MM.1S (cell line): ENCODE measurements at regions not wholly inside any gene's neighbourhood (a gene's known extent, or its start where the extent isn't known, plus 50 kb on each side); places are given as distances from the start of the nearest gene placed in this dataset.

Source experiments
- EZH2phosphoT487 ChIP-seq: fragments of 300-600 bp; sonication (generic); IDR thresholded peaks from 2 replicates; pipeline ENCODE4 v1.6.1; 2018; ENCODE audit warnings: antibody characterized with exemption, low read length
- TF ChIP-seq, protein P1 (sequence below): fragments of 300-600 bp; sonication (generic); IDR thresholded peaks from 2 replicates; pipeline ENCODE4 v1.5.1; 2016; ENCODE audit warnings: antibody characterized with exemption, low read length, mixed read lengths

DNA sequence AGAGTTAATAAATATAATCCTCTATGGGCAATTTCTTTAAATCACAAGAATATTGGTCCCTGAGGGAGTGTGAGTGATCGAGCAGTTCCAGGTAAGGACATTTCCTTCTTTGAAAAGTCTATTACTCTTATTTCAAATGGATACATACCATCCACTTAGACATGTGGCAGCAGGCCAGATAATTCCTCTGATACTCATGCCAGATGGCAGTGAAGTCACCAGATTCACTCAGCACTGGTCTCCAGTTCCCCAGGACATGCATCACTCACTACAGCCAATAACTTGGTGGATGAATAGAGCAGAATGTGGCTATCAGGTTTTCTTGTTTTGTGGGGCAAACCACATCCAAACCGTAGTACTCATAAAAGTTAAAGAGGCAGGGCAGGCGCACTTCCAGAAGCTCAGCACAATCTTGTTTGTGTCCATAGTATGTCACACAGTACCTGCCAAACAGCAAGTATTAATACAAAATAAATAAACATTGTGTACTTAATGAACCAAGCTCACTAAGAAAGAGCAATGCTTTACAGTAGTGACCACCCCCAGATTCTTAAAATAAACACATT, 74.2 kb upstream of the CD53 start:
- TF ChIP-seq, protein P1, sequence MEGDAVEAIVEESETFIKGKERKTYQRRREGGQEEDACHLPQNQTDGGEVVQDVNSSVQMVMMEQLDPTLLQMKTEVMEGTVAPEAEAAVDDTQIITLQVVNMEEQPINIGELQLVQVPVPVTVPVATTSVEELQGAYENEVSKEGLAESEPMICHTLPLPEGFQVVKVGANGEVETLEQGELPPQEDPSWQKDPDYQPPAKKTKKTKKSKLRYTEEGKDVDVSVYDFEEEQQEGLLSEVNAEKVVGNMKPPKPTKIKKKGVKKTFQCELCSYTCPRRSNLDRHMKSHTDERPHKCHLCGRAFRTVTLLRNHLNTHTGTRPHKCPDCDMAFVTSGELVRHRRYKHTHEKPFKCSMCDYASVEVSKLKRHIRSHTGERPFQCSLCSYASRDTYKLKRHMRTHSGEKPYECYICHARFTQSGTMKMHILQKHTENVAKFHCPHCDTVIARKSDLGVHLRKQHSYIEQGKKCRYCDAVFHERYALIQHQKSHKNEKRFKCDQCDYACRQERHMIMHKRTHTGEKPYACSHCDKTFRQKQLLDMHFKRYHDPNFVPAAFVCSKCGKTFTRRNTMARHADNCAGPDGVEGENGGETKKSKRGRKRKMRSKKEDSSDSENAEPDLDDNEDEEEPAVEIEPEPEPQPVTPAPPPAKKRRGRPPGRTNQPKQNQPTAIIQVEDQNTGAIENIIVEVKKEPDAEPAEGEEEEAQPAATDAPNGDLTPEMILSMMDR = no peak
- TF ChIP-seq EZH2phosphoT487 = no peak
